B cell (primary cell): ENCODE measurements at regions not wholly inside any gene's neighbourhood (a gene's known extent, or its start where the extent isn't known, plus 50 kb on each side); places are given as distances from the start of the nearest gene placed in this dataset.

Experiments used
- CTCF ChIP-seq: fragments of 200-600 bp; IDR thresholded peaks from one replicate; pipeline ENCODE4 v1.8.0; 2022; ENCODE audit warnings: antibody characterized with exemption, mild to moderate bottlenecking
- EZH2 ChIP-seq: IDR thresholded peaks from 2 replicates; pipeline ENCODE4 v1.6.1; 2012; ENCODE audit warnings: borderline replicate concordance, low read depth, mild to moderate bottlenecking, moderate library complexity, low read length; ENCODE audit not compliant: insufficient read depth, poor library complexity, severe bottlenecking

DNA sequence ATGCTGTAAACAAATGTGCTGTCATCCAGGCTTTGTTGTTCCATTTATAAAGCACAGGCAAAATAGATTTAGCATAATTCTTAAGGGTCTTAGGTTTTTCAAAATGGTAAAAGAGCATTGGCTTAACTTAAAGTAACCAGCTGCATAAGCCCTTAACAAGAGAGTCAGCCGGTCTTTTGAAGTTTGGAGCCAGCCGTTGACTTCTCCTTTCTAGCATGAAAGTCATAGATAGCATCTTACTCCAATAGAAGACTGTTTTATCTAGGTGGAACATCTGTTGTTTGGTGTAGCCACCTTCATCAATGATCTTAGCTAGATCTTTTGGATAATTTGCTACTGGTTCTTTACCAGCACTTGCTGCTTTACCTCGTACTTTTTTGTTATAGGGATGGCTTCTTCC lies 297.5 kb upstream of the DCBLD2 start:
- TF ChIP-seq EZH2 (no peak), CTCF (no peak)
